ENCODE measurements at regions not wholly inside any gene's neighbourhood (a gene's known extent, or its start where the extent isn't known, plus 50 kb on each side); places are given as distances from the start of the nearest gene placed in this dataset.

DNA sequence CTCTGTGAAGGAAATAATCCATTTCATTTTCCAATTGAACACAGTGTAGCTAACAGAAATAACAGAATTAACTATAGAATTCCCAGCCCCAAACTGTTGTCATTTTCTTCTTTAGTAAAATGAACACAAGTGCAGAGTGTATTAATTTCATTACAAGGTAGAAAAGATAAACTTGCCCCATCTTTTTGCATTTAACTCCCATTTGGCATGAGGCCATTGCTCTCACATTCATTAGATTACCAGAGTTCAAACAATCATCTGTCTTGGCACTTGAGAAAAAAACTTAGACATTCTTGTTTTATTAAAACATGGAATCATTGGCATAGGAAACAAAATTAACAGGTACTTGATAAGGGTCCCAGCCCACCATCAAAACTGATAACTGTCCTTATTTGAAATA lies 821.5 kb upstream of the C9orf72 start:
- TF ChIP-seq POLR2A (IDR thresholded peaks at IDR 0.05) (no peak), CTCF (IDR thresholded peaks at IDR 0.05) (no peak)

Data from prostate gland (tissue), 2 donors.